ENCODE measurements at regions not wholly inside any gene's neighbourhood (a gene's known extent, or its start where the extent isn't known, plus 50 kb on each side); places are given as distances from the start of the nearest gene placed in this dataset.

DNA sequence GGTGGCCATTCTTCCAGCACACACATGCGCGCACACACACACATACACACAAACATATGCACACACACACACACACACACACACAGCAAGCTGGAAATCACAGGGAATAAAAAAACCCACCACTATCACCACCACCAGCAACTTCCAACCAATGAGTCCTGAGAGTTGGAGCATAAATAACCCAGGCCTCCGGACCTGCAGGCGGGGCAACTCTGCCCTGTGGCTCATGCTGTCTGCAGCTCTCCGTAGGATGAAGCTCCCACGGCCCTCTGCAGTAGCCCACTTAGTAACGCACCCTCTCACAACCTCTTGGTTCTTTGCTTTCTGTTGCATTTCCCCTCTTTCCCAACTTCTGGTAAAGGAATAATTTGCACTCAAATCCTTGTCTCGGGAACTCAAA lies 275.2 kb downstream of the PREX1 start:
- Histone ChIP-seq H3K27ac (ENCODE audit: low read length) (no peak overlapping the region), H3K27me3 (ENCODE audit: control insufficient read depth, insufficient read depth, low read length) (no peaks in the 10 kb centered on the region), H3K4me1 (ENCODE audit: control insufficient read depth, insufficient read depth, low read length) (peaks cover 3% of the 10 kb centered on the region), H3K36me3 (ENCODE audit: control insufficient read depth, insufficient read depth, low read length) (no peaks in the 10 kb centered on the region), H3K9me3 (ENCODE audit: control insufficient read depth, low read depth, low read length) (no peaks in the 10 kb centered on the region), H3K4me3 (ENCODE audit: low read length) (no peak overlapping the region)
- DNase-seq, result no peak
- WGBS (ENCODE audit: insufficient coverage, low lambda C conversion rate), result 63% methylated on average over 3 of the region's 8 CpGs

DNA sequence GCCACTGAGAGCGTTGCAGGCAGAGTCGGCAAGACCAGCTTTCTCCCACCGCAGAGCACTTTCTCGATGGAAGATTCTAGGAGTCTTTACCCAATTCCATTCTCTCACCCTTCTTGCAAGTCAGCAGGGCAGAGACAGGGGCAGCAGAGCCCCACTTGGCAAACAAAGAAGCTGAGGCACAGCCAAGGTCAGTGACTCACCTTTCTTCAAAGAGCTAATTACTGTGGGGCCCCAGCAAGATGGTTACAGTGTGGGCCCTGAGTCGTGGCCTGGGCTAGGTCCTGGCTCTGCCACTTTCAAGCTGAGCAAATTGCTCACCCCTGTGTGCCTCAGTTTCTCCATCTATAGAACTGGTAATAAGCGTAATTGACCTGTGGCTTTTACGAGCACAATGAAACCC lies 277.0 kb downstream of the PREX1 start:
- Histone ChIP-seq H3K9me3 (ENCODE audit: control insufficient read depth, low read depth, low read length) (no peaks in the 10 kb centered on the region), H3K27ac (ENCODE audit: low read length) (no peak overlapping the region), H3K4me3 (ENCODE audit: low read length) (no peak overlapping the region), H3K4me1 (ENCODE audit: control insufficient read depth, insufficient read depth, low read length) (peaks cover 3% of the 10 kb centered on the region), H3K36me3 (ENCODE audit: control insufficient read depth, insufficient read depth, low read length) (no peaks in the 10 kb centered on the region), H3K27me3 (ENCODE audit: control insufficient read depth, insufficient read depth, low read length) (no peaks in the 10 kb centered on the region)
- no CpG with 5 or more reads among the region's 7 CpGs for WGBS (ENCODE audit: insufficient coverage, low lambda C conversion rate)
- peak in 1 of 2 donors; percentile 27 for DNase-seq

DNA sequence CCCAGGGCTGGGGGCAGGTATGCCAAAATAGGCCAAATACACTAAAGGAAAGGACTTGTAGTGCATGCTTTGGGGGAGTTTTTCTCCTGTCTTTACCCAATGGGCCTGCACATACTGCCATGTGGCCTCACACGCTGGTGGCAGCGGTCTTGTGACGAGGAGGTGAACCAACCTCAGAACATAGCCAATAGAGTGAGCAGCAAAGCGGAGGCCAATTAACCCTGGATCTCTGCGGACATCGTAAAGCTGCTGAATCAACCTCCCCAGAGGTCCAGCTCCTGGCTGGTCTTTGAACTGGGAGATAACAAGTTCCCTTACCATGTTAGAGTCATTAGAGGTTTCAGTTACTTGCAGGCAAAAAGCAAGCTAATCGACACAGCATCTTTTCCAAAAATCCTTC lies 280.1 kb downstream of the PREX1 start:
- WGBS (ENCODE audit: insufficient coverage, low lambda C conversion rate), result 80% methylated on average over 1 of the region's 7 CpGs
- DNase-seq, result peak; percentile 69 to 73
- no peaks in the 10 kb centered on the region for H3K27me3 ChIP-seq (ENCODE audit: control insufficient read depth, insufficient read depth, low read length)
- no peak overlapping the region for H3K4me3 ChIP-seq (ENCODE audit: low read length)
- H3K36me3 ChIP-seq (ENCODE audit: control insufficient read depth, insufficient read depth, low read length), result no peaks in the 10 kb centered on the region
- H3K4me1 ChIP-seq (ENCODE audit: control insufficient read depth, insufficient read depth, low read length), result peaks cover 3% of the 10 kb centered on the region
- H3K27ac ChIP-seq (ENCODE audit: low read length), result no peak overlapping the region
- H3K9me3 ChIP-seq (ENCODE audit: control insufficient read depth, low read depth, low read length), result no peaks in the 10 kb centered on the region

DNA sequence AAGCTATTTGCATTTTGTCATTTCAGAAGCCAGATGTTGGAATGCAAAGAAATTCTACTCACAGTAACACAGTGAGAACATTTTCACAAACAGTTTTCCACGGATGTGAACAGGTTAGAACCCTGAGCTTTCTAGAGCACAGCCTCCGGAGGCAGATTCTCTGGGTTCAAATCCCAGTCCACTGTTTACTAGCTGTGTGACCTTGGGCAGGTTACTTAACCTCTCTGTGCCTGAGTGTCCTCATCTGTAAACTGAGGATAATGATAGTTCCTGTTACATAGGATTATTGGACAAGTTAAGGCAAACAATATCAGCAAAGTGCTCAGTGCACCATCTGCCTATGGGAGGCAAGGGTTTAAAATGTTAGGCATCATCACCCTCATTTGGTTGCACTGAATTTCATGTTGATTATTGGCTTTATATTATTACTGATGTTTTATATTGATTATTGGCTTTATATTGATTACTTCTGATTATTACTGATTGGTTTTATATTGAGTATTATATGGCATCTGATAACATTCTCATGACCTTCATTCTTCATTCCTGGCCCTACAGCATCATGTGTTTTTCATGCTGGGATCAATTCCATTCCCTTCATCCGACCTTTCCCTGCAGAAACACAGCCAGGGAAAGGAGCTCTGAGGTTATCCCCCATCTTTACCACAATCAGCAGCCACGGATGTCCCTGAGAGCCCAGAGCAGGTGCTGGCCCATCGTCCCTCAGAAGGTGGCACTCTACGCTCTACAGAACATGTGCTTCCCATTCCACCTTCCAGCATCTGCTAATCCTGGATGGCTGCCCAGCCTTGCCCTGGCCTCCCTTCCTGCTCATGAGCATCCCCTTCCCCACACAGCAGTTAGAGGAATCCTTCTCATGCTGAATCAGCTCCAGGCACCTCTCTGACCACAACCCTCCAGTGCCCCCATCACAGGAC lies 283.1 kb downstream of the PREX1 start:
- Histone ChIP-seq H3K27ac (ENCODE audit: low read length) (no peak overlapping the region), H3K36me3 (ENCODE audit: control insufficient read depth, insufficient read depth, low read length) (no peaks in the 10 kb centered on the region), H3K9me3 (ENCODE audit: control insufficient read depth, low read depth, low read length) (no peaks in the 10 kb centered on the region), H3K27me3 (ENCODE audit: control insufficient read depth, insufficient read depth, low read length) (no peaks in the 10 kb centered on the region), H3K4me1 (ENCODE audit: control insufficient read depth, insufficient read depth, low read length) (no peaks in the 10 kb centered on the region), H3K4me3 (ENCODE audit: low read length) (no peak overlapping the region)
- no peak for DNase-seq
- no CpG with 5 or more reads among the region's 6 CpGs for WGBS (ENCODE audit: insufficient coverage, low lambda C conversion rate)

DNA sequence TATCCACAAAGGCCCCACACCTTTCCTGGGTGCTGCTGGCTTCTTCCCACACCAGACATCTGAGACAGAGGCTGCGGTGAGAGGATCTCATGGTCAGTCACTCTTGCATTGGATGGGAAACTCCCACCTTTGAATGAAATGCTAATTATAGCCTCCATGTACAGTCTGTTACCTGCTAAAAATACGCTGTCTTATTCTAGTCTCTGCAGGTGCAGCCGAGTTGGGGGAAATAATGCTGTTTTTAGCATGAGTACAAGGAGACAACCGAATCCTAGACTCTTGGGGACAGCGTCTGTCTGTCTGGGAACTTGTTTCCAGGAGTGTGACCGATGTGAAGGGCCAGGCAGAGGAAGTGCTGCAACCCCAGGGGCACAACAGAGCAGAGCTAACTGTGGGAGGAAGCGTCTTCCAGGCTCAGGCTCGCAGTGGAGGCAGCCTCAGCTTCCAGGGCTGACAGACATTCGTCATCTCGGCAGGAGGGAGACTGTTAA lies 286.2 kb downstream of the PREX1 start:
- Histone ChIP-seq H3K9me3 (ENCODE audit: control insufficient read depth, low read depth, low read length) (no peaks in the 10 kb centered on the region), H3K4me1 (ENCODE audit: control insufficient read depth, insufficient read depth, low read length) (no peaks in the 10 kb centered on the region), H3K36me3 (ENCODE audit: control insufficient read depth, insufficient read depth, low read length) (no peaks in the 10 kb centered on the region), H3K27ac (ENCODE audit: low read length) (no peak overlapping the region), H3K4me3 (ENCODE audit: low read length) (no peak overlapping the region), H3K27me3 (ENCODE audit: control insufficient read depth, insufficient read depth, low read length) (no peaks in the 10 kb centered on the region)
- WGBS (ENCODE audit: insufficient coverage, low lambda C conversion rate), result 100% methylated on average over 1 of the region's 10 CpGs
- DNase-seq, result no peak

DNA sequence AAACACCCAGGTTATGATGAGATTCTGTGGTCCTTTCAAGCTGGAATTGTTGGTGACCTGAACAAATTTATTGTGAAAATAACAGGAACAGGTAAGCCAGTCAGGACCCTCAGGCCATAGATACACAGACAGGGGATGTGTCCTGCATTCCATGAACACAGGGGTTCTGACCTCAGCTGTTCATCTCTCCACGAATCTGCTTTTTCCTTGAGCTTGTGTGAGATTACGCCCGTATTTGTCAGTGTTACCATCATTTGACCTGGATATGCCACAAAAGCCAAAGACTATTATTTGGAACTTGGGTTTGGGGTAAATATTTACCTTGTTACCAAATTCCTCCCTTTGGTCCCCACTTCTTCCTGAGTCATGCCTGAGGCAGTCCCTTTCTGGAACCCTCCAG lies 288.9 kb downstream of the PREX1 start:
- Histone ChIP-seq H3K36me3 (ENCODE audit: control insufficient read depth, insufficient read depth, low read length) (no peaks in the 10 kb centered on the region), H3K27ac (ENCODE audit: low read length) (no peak overlapping the region), H3K27me3 (ENCODE audit: control insufficient read depth, insufficient read depth, low read length) (no peaks in the 10 kb centered on the region), H3K9me3 (ENCODE audit: control insufficient read depth, low read depth, low read length) (no peaks in the 10 kb centered on the region), H3K4me1 (ENCODE audit: control insufficient read depth, insufficient read depth, low read length) (no peaks in the 10 kb centered on the region), H3K4me3 (ENCODE audit: low read length) (no peak overlapping the region)
- no peak for DNase-seq
- WGBS (ENCODE audit: insufficient coverage, low lambda C conversion rate), result no CpG with 5 or more reads among the region's 3 CpGs

DNA sequence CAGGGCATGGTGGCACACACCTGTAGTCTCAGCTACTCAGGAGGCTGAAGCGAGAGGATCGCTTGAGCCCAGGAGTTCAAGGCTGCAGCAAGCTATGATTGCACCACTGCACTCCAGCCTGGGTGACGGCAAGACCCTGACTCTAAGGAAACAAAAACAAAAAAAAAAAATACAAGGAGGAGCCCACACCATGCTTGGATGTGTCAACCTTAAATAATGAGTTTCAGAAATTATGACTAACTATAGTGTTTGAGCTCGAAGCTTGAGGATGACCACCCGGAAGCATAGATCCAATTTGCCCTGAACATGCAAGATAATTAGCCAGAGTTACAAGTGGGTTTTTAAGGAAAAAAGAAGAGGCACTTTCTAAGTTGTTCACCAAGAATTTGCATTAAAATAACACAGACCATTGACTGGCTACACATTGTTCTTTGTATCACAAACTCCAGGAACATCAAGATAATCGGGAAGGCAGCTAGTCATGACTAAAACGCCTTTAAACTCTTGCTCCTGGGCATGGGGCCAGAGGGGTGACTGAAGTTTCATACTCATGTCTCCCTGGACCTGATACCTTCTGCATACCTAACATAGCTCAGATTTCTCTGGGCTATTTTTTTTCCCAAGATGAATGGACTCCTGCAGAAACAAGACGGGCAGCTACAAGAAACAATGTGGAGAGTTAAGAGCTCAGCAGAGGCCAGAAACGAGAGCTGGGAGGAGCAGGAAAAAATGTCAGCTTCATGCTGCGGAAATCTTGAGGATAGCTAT lies 289.6 kb downstream of the PREX1 start:
- peaks cover 4% of the 10 kb centered on the region for H3K27me3 ChIP-seq (ENCODE audit: control insufficient read depth, insufficient read depth, low read length)
- H3K27ac ChIP-seq (ENCODE audit: low read length), result no peak overlapping the region
- no peaks in the 10 kb centered on the region for H3K36me3 ChIP-seq (ENCODE audit: control insufficient read depth, insufficient read depth, low read length)
- no CpG with 5 or more reads among the region's 10 CpGs for WGBS (ENCODE audit: insufficient coverage, low lambda C conversion rate)
- DNase-seq, result no peak
- H3K4me3 ChIP-seq (ENCODE audit: low read length), result no peak overlapping the region
- H3K9me3 ChIP-seq (ENCODE audit: control insufficient read depth, low read depth, low read length), result no peaks in the 10 kb centered on the region
- no peaks in the 10 kb centered on the region for H3K4me1 ChIP-seq (ENCODE audit: control insufficient read depth, insufficient read depth, low read length)

DNA sequence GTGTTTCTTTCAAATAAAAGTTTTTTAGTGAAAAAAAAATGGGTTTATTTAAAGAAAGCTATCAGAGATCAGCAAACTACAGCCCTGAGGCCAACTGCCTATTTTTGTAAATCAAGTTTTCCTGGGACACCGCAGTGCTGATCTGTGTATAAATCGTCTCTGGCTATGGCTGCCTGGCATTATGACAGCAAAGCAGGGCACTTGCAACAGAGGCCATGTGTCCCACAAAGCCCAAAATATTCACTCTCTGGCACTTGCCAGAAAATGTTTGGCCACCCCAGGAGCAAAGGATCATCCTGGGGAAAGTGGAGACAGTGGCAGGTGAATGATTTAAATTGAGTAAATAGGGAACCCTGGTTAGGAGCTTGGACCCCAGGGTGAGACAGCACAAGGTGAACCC lies 291.6 kb downstream of the PREX1 start:
- Histone ChIP-seq H3K9me3 (ENCODE audit: control insufficient read depth, low read depth, low read length) (no peaks in the 10 kb centered on the region), H3K4me1 (ENCODE audit: control insufficient read depth, insufficient read depth, low read length) (no peaks in the 10 kb centered on the region), H3K36me3 (ENCODE audit: control insufficient read depth, insufficient read depth, low read length) (no peaks in the 10 kb centered on the region), H3K27me3 (ENCODE audit: control insufficient read depth, insufficient read depth, low read length) (peaks cover 4% of the 10 kb centered on the region), H3K27ac (ENCODE audit: low read length) (no peak overlapping the region), H3K4me3 (ENCODE audit: low read length) (no peak overlapping the region)
- no CpG with 5 or more reads among the region's 2 CpGs for WGBS (ENCODE audit: insufficient coverage, low lambda C conversion rate)
- no peak for DNase-seq

DNA sequence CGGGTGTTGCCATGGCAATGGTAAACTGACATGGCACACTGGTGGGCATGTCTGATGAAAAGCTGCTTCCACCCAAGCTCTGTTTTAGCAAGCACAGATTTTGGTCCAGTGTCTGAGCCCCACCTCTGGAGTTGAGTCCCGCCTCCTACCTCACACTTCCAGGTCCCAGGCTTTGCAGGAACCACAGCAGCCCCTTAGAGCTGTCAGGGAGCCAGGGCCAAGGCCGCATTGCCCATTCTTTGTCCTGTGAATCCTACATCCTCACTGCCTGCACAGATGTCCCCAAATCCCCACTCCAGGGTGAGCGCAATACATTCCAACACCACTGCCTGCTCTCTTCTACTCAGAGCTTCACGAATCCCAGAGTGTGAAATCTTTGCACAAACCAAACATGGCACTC lies 292.2 kb downstream of the PREX1 start:
- no peaks in the 10 kb centered on the region for H3K4me1 ChIP-seq (ENCODE audit: control insufficient read depth, insufficient read depth, low read length)
- H3K9me3 ChIP-seq (ENCODE audit: control insufficient read depth, low read depth, low read length), result no peaks in the 10 kb centered on the region
- no CpG with 5 or more reads among the region's 5 CpGs for WGBS (ENCODE audit: insufficient coverage, low lambda C conversion rate)
- H3K27ac ChIP-seq (ENCODE audit: low read length), result no peak overlapping the region
- no peak overlapping the region for H3K4me3 ChIP-seq (ENCODE audit: low read length)
- DNase-seq, result no peak
- H3K36me3 ChIP-seq (ENCODE audit: control insufficient read depth, insufficient read depth, low read length), result no peaks in the 10 kb centered on the region
- H3K27me3 ChIP-seq (ENCODE audit: control insufficient read depth, insufficient read depth, low read length), result peaks cover 4% of the 10 kb centered on the region

DNA sequence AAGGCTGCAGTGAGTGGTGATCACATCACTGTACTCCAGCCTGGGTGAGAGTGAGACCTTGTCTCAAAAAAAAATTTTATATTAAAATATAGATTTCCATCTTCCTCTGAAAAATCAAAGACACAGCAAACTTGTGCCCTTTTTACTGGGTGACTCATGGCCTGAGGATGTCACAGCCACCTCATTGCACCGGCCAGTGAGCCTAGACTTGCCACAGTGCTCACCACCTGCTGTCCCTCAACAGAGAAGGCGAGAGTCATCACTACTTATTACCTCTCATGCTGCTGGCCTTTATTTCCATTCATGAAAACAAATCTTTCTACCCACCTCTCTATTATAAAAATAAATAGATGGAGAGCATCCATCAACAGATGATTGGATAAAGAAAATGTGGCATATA lies 295.8 kb downstream of the PREX1 start:
- Histone ChIP-seq H3K27ac (ENCODE audit: low read length) (no peak overlapping the region), H3K9me3 (ENCODE audit: control insufficient read depth, low read depth, low read length) (no peaks in the 10 kb centered on the region), H3K27me3 (ENCODE audit: control insufficient read depth, insufficient read depth, low read length) (peaks cover 4% of the 10 kb centered on the region), H3K4me3 (ENCODE audit: low read length) (no peak overlapping the region), H3K4me1 (ENCODE audit: control insufficient read depth, insufficient read depth, low read length) (no peaks in the 10 kb centered on the region), H3K36me3 (ENCODE audit: control insufficient read depth, insufficient read depth, low read length) (no peaks in the 10 kb centered on the region)
- no peak for DNase-seq
- no CpG with 5 or more reads among the region's 2 CpGs for WGBS (ENCODE audit: insufficient coverage, low lambda C conversion rate)
